Stromal cell of bone marrow (primary cell): ENCODE measurements at regions not wholly inside any gene's neighbourhood (a gene's known extent, or its start where the extent isn't known, plus 50 kb on each side); places are given as distances from the start of the nearest gene placed in this dataset.
"Not testable (repeated sequence)": the region's sequence is repeated elsewhere in the genome, so short reads cannot be mapped to it uniquely, and the experiment has no call there.

Experiments used
- DNase-seq: peaks from one replicate; pipeline ENCODE4 v3.0.0-alpha.2; 2012; ENCODE audit warnings: low read depth

DNA sequence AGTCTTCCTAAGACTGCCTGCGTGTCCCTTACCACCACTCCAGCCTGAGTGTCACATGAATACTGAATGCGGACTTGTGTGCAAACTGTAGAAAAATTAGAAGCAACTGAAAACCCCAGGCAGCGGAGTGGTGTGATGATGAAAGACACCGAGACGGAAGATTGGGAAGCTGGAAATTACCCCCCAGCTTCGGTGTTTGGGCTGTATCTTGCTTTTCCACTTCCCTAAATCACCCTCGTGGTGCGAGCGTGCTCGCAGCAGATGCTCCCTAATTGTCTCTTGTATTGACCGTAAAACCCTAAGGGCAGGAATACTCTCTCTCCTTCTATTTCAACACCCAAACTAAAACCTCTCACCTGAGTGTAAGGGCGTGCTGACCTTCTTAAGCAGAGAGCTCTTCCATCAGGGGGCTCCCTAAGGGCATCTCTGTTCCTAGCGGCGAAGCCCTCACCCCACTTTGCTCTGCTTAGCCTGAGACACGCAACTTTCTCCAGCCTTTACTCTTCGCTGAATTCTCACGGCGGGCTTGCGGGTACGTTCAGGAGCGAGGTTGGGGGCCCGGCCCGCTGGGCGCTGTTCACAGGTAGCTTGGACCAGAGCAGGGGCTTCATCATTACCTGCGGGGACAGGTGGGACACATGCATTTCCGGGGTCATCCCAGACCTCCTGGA, 62.4 kb downstream of the CRYBB2 start:
- DNase-seq, result no peak

DNA sequence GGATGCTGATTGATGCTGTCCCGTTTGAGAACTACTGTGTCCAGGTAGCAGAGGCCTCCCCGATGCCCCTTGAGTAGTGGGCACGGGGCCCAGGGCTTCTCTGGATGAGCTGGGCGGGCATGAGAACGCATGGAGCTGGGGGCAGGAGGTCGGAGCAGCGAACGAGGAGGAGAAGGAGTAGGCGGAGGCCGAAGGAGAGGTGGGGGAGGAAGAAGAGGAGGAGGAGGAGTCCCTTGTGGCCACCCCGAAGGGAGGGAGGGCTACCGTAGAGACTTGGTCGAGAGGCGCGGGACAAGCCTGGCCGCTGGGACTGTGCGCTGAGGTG, 62.9 kb downstream of the CRYBB2 start:
- DNase-seq, result no peak

DNA sequence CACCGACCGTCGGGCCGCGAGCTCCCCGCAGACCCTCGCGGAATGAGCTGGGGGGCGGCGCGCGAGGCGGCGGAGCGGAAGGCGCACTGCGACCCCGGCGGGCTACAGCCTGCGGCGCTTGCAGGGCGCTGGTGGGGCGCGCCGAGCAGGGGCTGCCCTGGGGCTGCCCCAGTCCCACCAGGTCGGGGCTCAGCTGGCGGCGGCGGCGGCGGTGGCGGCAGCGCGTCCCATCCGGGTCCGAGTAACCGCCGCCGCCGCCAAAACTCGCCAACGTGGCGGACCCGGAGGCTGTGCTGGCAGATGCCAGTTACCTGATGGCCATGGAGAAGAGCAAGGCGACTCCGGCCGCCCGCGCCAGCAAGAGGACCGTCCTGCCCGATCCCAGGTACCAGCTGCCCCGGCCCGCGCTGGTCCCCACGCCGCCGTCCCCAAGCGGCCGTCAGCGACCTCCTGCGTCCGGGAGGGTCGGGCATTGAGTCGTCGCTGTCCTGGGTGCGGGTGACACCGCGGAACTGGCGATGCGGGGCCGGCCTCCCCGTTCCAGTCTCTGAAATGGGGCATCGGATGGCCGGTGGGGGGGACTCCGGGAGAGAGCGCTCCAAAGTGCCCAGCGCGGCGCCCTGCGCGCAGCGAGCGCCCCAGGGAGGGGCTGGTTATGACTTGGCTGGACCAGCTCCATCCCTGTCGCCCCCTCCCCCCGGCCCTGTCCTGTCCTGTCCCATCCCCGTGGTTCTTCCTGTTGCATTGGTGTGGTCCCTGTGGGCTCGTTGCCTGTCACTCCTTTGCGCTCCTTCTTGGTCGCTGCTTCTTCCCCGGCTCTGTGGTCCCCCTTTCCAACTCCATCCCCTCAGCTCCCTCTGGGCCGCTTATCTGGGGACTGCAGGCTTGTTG, 63.5 kb downstream of the CRYBB2 start:
- no peak for DNase-seq

DNA sequence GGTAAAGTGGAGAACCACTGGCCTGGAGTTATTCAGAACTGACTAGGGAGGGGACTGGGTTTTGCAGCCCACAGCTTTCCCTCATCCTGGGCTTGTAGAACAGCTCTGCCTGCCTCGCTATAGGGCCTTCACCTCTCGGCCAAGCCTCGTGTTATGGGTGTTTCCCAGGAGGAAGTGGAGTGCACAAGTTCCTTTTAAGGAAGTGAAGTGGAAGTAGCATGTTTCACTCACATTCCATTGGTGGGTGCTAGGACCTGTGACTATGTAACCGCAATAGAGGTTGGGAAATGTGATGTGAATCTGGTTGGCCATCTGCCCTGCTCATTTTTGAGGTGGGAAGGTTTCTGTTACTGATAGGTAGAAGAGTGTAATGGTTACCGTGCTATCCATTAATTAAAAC, 69.0 kb downstream of the CRYBB2 start:
- DNase-seq, result not testable (repeated sequence)

DNA sequence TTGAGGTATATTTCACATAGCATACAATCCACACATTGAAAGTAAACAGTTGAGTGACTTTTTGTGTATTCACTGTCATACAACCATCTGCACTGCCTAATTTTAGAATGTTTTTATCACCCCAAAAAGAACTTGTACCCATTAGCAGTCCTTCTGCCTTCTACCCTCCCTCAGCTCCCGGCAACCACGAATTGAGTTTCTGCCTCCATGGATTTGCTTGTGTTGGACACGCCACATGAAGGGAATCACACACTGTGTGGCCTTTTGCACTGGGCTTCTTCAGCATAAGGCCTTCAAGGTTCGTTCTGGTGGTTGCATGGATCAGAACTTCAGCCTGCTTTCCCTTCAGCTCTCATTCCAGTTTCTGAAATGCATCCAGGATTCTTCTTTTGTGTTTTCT, 82.5 kb downstream of the CRYBB2 start:
- DNase-seq, result not testable (repeated sequence)

DNA sequence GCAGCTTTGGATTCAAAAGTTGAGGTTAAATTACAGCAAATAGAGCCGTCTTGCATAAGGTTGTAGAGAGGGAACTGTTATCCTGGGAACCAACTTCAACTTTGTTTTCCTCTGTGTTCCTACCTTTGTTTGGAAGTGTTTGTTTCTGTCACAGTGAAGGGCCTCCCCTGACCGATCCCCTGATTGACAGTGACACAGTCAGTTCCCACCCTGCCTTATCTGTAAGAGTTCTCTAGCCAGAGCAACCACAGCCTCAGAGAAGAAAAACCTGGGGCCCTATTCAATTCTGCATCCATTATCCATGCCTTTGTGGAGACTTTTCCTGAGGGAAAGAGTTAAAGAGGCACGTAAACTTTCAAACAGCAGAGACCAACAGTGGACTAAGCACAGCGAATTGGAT, 90.1 kb downstream of the CRYBB2 start:
- DNase-seq, result not testable (repeated sequence)

DNA sequence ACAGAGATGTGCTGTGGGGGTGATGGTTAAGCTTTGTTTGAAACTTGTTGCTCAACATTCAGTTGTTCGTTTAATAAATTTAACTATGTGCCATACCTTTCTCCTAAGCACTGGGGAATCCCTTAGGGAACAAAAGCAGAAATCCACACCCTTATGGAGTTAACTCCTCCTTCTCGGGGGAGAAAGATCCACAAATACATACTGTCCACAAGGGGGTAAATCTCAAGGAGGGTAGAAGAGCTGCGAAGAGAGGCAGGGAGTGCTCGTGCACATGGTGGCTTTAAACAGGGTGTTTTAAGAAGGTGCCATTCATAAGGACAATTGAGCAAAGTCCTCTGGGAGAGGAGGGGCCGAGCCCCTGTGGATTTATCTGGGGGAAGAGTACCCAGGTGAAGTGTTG, 92.5 kb downstream of the CRYBB2 start:
- DNase-seq, result not testable (repeated sequence)

DNA sequence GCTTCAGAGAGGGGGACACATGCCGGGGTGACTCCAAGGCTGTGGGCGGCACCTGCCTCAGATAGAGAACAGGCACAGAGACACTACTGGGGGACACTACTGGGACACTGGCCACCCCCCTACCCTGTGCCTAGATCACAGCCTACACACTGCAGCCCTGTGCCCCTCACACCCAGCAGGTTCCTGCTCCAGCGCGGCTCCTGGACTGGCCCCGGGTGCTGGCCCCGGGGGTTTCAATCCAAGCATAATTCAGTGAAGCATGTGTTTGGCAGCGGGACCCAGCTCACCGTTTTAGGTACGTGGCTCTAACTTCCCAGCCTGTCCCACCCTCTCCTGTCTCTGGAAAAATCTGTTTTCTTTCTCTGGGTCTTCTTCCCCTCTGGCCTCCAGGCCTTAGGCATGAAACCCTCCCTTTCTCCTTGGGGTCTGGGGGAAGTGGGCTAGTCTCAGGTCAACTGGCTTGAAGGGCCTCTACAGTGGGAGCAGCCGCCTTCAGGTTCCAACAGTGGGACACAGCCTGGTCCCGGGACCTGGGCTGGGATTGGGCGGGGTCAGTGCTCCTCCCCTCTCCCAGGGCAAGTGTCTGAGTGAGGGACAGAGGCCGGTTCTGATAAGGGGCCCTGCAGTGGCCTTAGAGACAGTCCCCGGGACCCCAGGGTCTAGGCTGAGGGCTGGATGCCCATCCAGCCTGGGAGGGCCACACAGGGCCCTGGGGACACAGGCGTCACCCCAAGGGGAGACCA, 98.8 kb downstream of the CRYBB2 start:
- DNase-seq, result no peak

DNA sequence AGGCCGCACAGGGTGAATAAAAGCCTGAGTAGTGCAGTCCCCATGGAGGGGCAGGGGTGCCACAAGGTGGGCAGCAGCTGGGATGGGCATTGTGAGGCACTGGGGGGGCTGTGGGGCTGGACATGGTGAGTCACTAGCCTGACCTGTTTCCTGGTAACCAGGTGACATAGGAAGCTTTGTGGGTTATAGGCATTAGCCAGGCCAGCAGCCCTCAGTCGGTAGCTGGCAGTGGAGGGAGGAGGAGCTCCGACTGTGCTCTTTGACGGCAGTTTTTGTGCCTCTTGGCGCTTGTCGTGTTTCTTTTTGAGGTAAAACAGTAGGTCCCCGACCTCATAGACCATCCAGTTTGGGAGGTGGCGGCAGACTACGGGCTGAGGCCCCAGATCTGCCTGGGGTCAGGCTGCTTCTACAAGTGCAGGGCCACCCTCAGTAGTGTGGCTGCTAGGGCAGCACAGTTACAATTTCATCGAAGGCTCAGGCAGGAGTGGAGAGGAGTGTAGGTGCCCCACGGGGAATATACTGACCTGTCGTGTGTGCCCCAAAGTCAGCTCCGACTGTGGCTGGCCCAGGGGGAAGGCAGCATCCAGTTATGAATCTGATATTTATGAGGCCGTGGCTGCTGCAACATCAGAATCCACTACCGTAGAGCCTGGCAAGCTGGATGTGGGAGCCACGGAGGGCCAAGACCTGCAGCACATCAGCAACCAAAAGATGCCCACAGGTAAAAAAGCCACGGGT, 107.7 kb downstream of the CRYBB2 start:
- no peak for DNase-seq

DNA sequence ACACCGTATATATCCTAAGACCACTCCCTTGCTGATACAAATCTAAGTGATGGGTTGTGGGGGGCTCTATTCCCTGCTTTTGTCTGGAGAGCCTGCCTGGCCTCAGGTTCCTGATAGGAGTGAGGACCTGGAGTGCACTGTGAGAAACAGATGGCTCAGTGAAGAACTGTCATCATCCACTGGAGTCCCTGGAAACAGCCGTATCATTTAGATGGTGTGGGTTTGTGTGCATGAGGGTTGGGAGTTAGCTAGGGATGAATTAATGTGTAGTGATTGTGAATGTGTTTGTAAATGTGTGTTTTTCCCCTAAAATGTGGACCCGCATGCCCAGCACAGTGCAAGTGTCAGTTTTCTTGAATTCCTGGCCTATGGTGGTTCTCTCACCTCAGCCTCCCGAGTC, 111.6 kb downstream of the CRYBB2 start:
- DNase-seq, result no peak

DNA sequence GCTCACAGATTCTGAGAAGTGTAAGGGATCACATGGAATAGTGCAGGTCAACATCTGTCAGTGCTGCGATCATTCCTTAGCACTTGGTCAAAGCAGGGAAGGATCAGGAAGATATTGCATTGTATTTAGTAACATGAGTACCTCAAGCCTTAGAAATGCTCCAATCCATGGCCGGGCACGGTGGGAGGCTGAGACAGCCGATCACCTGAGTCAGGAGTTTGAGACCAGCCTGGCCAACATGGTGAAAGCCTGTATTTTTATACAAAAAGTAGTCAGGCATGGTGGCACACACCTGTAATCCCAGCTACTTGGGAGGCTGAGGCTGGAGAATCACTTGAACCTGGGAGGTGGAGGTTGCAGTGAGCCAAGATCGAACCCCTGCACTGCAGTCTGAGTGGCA, 112.5 kb downstream of the CRYBB2 start:
- not testable (repeated sequence) for DNase-seq

DNA sequence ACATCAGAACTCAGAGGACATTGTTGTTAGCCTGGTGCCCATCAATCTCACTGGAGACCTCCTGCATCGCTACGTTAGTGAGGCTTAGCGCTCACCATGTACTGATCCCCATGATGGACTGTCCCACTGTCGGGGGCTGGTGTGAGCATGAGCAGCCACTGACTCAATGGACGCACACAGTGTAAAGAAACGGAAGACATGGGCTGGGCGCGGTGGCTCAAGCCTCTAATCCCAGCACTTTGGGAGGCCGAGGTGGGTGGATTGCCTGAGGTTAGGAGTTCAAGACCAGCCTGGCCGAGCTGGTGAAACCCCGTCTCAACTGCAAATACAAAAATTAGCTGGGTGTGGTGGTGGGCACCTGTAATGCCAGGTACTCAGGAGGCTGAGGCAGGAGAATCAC, 112.9 kb downstream of the CRYBB2 start:
- DNase-seq, result no peak

DNA sequence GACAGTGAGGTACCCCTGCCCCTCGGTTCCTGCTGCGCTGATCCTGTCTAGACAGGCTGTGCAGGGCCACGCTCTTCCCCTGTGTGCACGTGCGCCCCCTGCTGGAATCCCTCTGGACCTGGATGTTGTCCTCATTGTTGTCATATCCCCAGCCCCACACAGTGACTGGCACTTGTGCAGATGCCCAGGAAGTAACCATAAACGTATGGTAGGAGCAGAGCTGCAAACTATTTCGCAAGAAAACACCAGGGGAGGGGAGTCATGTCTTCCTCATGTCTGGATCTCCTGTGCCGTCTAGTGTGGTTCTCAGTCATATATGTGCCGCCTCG, 114.7 kb downstream of the CRYBB2 start:
- DNase-seq, result peak; percentile 3

DNA sequence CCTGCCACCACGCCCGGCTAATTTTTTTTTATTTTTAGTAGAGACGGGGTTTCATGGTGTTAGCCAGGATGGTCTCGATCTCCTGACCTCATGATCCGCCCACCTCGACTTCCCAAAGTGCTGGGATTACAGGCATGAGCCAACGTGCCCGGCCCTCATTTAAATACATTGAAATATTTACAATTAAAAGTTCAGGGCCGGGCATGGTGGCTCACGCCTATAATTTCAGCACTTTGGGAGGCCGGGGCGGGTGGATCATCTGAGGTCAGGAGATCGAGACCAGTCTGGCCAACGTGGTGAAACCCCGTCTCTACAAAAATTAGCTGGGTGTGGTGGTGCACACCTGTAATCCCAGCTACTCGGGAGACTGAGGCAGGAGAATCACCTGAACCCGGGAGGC, 115.2 kb downstream of the CRYBB2 start:
- DNase-seq, result not testable (repeated sequence)

DNA sequence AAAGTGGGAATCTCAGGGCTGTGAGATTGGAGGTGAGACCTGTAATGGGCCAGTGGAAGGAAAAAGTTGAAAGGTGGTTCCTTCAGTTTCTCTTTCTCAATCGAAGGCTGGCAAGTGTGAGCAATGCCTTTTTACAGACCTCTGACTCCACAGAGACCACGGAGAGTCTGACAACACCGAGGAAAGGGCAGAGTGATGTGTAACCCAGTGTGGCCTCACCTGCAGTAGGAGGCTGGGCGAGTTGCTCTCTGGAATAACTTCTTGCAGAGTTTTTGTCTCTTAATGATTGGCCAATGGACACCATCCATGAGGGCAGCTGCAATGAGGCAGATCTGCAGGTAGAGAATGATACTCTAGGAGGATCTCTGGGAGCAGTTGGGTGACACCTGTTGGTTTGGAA, 115.8 kb downstream of the CRYBB2 start:
- DNase-seq, result not testable (repeated sequence)

DNA sequence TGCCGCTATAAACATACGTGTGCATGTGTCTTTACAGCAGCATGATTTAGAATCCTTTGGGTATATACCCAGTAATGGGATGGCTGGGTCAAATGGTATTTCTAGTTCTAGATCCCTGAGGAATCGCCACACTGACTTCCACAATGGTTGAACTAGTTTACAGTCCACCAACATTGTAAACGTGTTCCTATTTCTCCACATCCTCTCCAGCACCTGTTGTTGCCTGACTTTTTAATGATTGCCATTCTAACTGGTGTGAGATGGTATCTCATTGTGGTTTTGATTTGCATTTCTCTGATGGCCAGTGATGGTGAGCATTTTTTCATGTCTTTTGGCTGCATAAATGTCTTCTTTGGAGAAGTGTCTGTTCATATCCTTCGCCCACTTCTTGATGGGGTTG, 121.1 kb downstream of the CRYBB2 start:
- not testable (repeated sequence) for DNase-seq

DNA sequence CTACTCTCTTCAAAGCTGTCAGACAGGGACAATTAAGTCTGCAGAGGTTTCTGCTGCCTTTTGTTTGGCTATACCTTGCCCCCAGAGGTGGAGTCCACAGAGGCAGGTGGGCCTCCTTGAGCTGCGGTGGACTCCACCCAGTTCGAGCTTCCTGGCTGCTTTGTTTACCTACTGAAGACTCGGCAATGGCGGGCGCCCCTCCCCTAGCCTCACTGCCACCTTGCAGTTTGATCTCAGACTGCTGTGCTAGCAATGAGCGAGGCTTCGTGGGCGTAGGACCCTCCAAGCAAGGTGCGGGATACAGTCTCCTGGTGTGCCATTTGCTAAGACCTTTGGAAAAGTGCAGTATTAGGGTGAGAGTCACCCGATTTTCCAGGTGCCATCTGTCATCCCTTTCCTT, 124.9 kb downstream of the CRYBB2 start:
- DNase-seq, result not testable (repeated sequence)

DNA sequence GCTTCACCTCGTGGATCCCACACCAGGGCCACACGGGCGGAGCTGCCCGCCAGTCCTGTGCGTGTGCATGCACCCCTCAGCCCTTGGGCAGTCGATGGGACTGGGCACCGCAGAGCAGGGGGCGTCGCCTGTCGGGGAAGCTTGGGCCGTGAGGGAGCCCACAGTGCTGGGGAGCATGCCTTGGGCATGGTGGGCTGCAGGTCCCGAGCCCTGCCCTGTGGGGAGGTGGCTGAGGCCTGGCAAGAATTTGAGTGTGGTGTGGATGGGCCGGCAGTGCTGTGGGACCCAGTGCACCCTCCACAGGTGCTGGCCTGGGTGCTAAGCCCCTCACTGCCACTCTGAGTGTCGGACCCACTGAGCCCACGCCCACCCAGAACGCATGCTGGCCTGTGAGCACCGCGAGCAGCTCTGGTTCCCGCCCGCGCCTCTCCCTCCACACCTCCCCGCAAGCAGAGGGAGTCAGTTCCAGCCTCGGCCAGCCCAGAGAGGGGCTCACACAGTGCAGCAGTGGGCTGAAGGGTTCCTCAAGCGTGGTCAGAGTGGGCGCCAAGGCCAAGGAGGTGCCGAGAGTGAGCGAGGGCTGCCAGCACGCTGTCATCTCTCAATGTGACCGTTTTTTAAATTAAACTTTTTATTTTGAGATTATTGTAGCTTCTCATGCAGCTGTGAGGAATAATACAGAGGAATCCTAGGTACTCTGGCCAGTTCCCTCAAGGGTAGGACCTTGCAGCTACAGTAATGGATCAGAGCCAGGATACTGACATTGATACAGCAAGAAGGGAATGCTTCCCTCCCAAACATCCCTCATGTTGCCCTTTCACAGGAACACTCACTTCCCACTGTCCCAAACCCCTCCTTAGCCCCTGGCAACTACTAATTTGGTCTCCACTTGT, 127.7 kb downstream of the CRYBB2 start:
- no peak for DNase-seq

DNA sequence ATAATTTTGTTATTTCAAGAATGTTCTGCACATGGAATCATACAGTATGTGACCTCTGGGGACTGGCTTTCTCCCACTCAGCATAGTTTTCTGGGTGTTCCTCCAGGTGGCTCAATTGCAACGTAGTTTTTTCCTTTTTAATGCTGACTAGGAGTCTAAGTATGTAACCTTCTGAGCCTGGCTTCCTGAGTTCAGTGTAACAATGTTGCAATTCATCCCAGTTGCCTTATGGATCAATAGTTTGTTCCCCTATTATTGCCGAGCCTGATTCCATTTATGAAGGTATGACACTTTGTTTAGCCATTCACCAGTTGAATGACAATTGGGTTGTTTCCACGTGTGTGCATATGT, 128.3 kb downstream of the CRYBB2 start:
- no peak for DNase-seq

DNA sequence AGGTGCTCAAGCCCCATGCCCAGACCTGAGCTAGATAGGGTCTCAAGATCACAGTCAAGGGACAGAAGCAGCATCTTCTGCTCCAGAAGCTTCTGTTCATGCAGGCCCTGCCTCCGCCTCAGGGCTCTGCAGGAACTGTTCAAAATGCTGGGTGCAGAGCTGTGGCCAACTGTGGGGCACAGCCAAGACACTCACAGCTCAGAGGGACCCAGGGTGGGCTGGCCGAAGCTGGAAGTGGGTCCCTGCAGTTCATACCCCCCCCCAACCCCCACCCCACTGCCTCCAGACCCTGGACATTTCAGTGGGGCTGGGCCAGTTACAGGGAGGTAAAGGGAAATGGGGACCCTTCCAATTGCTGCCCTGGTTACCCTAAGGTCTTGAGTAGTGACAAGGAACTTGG, 129.0 kb downstream of the CRYBB2 start:
- no peak for DNase-seq

DNA sequence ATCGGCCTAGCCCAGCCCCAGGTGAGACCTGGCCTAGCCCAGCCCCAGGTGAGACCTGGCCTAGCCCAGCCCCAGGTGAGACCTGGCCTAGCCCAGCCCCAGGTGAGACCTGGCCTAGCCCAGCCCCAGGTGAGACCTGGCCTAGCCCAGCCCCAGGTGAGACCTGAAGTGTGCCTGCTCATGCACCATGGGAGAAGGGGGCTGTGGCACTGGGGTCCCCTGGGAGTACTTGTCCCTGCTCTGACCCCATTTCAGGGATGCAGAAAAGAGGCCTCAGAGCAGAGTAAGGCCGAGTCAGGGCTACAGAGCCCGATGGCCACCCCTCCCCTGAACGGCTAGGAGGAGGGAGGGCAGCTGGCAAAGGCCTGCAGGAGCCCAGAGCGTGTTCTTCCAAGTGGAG, 129.6 kb downstream of the CRYBB2 start:
- not testable (repeated sequence) for DNase-seq
